Spleen (tissue), 7 donors: ENCODE measurements at regions not wholly inside any gene's neighbourhood (a gene's known extent, or its start where the extent isn't known, plus 50 kb on each side); places are given as distances from the start of the nearest gene placed in this dataset.

ENCODE experiments used
- POLR2AphosphoS5 ChIP-seq, 3 donors: sonication (generic); formaldehyde crosslinking; IDR thresholded peaks; one replicate each; pipeline ENCODE4 v1.5.1; 2017; ENCODE audit warnings: antibody characterized with exemption in 3 of 3
- TF ChIP-seq, protein P1 (sequence below), 11 experiments: fragments of 200-600 bp in 7 of 11; fragments of 450-650 bp in 4 of 11; sonication (generic) in 4 of 11; IDR thresholded peaks in 8 of 11; conservative IDR thresholded peaks in 3 of 11; 1 replicate in 7 of 11; 2 replicates in 4 of 11; pipeline versions ENCODE4 v1.4.0 to v1.8.0; 2016 to 2021; ENCODE audit warnings: antibody characterized with exemption in 11 of 11, inconsistent platforms in 4 of 11, mild to moderate bottlenecking in 1 of 11
- donor health status: DM: no; HTN: no; CAD: no; lungs with moderate emphysema.
- donor health status: DM: no; HTN: no; CAD: no.
- donor health status: DM: no; HTN: no; CAD: no.

DNA sequence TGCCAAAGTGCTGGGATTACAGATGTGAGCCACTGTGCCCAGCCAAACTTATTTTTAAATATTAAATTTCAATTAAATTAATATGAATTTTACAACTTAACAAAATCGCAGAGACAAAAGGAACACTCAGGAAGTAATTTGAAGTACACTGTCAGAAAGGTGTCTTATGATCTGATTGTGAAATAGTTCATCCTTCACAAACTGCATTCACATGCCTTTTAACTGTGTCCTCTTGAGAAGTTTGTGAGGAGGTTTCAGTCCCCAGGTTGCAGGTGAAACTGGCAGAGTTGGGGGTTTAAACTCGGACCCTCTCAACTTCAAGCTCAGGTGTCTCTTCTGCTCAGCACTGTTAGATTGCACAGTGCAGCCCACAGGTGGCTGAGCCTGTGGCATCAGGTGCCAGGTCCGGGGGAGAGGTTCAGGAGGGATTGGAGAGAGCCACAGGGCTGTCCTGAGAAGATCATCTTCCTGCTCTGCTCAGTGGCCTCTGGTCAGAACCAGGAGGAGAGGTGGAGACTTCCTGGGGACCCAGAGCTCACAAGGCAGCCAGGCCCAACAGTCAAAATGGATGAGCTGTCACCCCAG lies 152.3 kb upstream of the RAB4A start:
- TF ChIP-seq, protein P1, sequence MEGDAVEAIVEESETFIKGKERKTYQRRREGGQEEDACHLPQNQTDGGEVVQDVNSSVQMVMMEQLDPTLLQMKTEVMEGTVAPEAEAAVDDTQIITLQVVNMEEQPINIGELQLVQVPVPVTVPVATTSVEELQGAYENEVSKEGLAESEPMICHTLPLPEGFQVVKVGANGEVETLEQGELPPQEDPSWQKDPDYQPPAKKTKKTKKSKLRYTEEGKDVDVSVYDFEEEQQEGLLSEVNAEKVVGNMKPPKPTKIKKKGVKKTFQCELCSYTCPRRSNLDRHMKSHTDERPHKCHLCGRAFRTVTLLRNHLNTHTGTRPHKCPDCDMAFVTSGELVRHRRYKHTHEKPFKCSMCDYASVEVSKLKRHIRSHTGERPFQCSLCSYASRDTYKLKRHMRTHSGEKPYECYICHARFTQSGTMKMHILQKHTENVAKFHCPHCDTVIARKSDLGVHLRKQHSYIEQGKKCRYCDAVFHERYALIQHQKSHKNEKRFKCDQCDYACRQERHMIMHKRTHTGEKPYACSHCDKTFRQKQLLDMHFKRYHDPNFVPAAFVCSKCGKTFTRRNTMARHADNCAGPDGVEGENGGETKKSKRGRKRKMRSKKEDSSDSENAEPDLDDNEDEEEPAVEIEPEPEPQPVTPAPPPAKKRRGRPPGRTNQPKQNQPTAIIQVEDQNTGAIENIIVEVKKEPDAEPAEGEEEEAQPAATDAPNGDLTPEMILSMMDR (IDR thresholded peaks at IDR 0.05 in 8 of 11, conservative IDR thresholded peaks at IDR 0.05 in 3 of 11) = no peak
- no peak for TF ChIP-seq POLR2AphosphoS5 (IDR thresholded peaks at IDR 0.05)
